ENCODE measurements at regions not wholly inside any gene's neighbourhood (a gene's known extent, or its start where the extent isn't known, plus 50 kb on each side); places are given as distances from the start of the nearest gene placed in this dataset.

- TF ChIP-seq POLR2A (IDR thresholded peaks at IDR 0.05) (no peak), CTCF (IDR thresholded peaks at IDR 0.05) (no peak)
These were observed 549.8 kb upstream of the NRXN1 start for GRCh38 chr2:51581636-51582267.

Measured in lower leg skin (tissue), 3 donors.